Activated CD8-positive, alpha-beta memory T cell treated with anti-CD3 and anti-CD28 coated beads, Interleukin-2, amount 50 U/mL, for 24 hours (primary cell): ENCODE measurements at regions not wholly inside any gene's neighbourhood (a gene's known extent, or its start where the extent isn't known, plus 50 kb on each side); places are given as distances from the start of the nearest gene placed in this dataset.
"Not testable (repeated sequence)": the region's sequence is repeated elsewhere in the genome, so short reads cannot be mapped to it uniquely, and the experiment has no call there.

Experiments
- DNase-seq: peaks from one replicate; pipeline ENCODE4 v3.0.0-alpha.2; 2020; ENCODE audit errors: extremely low read depth

- DNase-seq, result no peak
Observed at GRCh38 chr9:96131825-96132224, 170.2 kb downstream of the HSD17B3 start.

GRCh38 chr9:96130970-96131369 is 171.0 kb downstream of the HSD17B3 start:
- no peak for DNase-seq

DNA sequence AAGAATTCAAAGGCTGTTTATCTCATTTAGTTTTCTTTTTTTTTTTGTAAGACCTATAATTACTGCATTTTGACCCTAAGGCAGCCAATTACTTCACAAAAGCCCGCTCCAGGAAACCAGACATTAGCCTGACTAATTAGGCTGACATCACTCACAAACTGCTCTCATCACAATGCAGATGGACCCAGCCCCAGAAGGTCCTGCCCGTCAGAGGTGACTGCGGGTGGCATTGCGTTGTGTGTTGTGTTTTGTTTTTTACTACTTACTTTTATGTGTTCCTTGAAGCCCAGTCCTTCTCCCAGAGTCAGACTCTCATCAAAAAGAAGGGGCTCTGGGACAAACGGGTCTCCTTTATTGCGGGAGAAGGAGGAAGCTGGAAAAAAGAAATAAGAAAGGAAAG is 172.2 kb downstream of the HSD17B3 start:
- no peak for DNase-seq

- no peak for DNase-seq
Observed at GRCh38 chr9:96128880-96129279, 173.1 kb downstream of the HSD17B3 start.

DNA sequence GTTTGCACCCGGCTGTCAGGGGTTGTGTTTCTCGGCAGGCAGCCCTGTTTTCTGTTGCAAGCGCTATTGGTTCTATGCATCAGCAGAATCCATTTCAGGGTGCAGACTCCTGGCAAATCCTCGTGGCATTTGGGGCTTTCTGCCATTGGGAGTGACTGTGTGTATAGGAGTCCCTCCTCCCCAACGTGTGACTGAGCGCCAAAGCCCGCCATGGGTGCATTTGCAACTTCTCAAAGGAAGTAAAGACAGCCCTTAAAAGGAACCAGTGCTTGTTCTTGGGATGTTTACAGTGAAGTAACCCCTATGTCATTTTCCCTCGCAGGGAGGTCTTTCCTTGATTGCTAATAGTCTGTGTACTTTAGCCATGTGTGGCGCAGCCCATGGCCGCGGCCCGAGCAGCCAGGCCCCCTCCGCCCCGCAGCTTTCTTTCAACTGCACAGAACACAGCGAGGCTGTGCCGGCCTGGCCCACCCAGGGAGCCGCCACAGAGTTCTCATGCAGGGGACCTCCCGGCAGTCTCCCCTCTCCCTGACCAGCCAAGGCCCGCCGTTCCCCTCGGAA is 175.6 kb downstream of the HSD17B3 start:
- DNase-seq, result no peak

- no peak for DNase-seq
Observed at GRCh38 chr9:96125624-96126023, 176.4 kb downstream of the HSD17B3 start.

DNA sequence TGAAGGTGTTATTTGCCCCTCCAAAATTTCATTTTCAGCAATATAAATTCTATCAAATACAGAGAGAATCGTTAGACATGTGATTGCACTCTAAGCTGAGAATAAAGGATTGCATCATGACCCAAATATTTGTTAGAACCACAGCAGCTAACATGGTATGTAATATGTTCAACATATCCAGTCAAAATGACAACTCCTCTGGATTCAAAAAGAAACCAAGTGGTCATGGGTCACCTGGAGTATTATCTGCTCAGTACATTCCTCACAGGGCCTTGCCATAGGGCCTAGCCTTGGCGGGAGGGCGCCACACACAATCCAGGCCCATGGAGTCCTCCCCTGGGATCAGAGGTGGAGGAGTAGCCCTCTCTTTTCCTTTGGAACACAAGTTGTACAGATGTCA is 179.2 kb downstream of the HSD17B3 start:
- DNase-seq, result no peak

- no peak for DNase-seq
Observed at GRCh38 chr9:96122282-96122681, 179.7 kb downstream of the HSD17B3 start.

DNA sequence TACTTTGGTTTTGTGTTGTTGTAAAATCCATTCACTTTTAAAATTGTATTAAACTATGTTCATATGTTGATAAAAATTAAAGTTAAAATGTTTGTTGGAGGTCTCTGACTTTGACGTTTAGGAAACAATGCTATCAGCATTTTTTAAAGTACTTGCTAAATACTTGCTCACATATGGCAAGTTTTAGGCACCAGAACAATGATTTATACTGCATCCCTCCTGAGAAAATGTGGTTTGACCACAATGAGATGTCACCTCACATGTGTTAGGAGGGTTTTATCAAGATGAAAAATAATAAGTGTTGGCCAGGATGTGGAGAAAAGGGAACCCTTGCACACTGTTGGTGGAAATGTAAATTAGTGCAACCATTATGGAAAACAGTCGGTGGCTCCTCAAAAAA is 180.8 kb downstream of the HSD17B3 start:
- DNase-seq, result no peak

GRCh38 chr9:96117398-96118080 is 184.4 kb downstream of the HSD17B3 start:
- no peak for DNase-seq

DNA sequence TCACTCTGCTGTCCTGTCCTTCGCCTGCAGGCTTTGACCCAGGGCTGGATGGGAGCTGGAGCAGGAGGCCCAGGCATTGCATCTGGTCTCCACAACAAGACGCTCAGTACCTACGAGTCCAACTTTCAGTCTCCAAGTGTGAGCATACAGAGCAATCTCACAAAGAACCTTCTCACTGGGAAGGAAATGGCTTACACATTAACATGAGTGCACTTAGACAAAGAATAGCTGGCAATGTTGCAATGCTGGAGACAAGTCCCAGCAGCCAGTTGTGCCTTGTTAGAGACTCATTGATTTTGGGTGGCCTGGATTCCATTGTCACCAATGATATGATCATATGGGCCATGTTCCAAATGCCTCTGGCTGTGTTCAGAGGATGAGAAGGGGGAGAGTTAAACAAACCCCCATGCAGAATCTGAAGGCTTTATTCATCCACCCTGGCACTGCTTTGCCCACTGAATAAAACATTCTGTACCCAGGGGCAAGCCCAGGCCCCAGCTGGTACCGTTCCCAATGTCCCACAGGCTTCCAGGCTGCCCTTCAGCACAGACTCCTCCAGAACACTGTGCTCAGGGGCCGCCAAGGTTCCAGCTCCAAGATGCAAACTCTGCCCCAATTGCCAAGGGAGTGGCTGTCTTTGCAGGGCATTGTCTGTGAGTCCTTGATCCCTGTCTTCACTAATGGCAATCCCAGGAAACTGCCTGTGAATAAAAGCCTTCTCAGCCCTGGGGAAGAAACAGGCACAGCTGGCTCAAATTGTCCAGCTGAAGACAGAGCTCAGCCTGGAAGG is 185.5 kb downstream of the HSD17B3 start:
- no peak for DNase-seq

DNA sequence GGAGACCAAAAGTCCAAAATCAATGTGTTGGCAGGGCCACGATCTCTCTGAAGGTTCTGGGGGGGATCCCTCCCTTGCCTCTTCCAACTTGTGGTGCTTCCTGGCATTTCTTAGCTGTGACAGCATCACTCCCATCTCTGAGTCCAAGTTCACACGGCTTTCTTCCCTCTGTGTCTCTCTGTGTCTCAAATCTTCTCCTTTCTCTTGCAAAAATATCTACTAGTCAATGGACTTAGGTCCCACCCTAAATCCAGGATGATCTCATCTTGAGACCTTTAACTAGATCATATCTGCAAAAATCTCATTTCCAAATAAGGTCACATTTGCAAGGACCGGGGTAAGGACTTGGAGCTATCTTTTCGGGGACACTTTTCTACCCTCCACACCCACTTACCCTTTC is 186.1 kb downstream of the HSD17B3 start:
- no peak for DNase-seq

DNA sequence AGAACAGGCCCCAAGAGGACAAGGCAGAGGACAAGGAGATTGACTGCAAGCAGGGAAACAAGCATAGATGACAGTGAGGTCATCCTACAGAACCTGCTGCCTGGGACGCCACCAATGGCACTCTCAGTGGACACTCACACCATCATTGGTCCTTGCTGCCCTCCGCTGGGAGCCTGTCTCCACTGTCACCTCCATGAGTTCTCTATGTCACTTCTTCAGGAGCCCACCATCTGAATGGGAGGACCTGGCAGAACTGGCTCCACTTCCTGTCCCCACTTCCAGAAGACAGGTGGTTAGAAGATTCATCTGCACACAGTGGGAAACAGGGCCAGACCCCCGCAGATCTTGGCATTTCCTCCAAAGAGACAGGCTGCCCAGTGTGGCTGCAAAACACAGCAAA is 188.9 kb downstream of the HSD17B3 start:
- DNase-seq, result no peak

DNA sequence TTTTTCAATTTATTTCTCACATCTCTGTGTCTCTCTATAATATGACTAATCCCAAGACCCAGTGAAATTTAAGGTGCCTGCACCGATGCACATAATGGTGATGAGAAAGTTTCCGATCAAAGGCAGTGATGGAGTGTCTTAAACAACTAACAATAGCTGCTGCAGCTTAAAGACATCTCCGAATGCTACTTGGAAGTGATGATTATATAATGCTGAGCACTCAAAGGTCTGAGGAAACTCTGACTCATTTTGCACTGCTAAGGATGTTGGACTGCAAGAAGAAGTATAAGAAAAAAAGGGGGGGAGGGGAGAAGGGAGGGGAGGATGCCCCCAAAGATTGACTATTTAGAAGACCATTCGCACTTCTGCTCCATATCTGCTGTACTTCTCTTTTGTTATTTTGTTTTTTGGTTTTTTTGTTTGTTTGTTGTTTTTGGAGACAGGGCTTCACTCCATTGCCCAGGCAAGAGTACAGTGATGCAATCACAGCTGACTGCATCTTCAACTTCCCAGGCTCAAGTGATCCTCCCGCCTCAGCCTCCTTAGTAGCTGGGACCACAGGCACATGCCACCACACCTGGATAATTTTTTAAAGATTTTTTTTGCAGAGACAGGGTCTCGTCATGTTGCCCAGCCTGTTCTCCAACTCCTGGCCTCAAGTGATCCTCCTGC is 192.2 kb downstream of the HSD17B3 start:
- DNase-seq, result no peak

DNA sequence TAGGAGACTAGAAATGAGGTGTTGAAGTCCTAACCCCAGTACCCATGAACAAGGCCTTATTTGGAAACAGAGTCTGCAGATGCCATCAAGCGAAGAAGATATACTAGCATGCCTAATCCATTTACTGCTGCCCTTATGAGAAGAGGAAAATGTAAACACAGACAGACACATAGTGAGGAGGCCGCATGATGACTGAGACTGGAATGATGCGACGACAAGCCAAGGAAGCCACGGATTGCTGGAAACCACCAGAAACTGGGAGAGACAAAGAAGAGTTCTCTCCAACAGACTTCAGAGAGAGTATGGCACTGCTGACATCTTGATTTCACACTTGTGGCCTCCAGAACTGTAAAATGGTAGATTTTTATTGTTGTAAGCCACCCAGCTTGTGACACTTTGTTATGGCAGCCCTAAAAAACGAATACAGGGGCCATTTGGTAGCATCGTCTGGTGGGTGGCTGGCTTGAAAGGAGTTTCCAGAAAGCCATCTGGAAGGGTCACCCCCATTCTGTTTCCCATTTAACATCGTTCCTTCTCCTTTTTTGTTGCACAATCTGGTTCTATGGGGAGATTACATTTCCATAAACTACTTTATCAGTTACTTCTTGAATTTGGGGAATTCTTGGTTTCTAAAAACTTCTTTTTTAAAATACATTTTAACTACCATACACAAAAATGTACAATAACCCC is 193.1 kb downstream of the HSD17B3 start:
- DNase-seq, result no peak

GRCh38 chr9:96107436-96107835 is 194.5 kb downstream of the HSD17B3 start:
- DNase-seq, result no peak

DNA sequence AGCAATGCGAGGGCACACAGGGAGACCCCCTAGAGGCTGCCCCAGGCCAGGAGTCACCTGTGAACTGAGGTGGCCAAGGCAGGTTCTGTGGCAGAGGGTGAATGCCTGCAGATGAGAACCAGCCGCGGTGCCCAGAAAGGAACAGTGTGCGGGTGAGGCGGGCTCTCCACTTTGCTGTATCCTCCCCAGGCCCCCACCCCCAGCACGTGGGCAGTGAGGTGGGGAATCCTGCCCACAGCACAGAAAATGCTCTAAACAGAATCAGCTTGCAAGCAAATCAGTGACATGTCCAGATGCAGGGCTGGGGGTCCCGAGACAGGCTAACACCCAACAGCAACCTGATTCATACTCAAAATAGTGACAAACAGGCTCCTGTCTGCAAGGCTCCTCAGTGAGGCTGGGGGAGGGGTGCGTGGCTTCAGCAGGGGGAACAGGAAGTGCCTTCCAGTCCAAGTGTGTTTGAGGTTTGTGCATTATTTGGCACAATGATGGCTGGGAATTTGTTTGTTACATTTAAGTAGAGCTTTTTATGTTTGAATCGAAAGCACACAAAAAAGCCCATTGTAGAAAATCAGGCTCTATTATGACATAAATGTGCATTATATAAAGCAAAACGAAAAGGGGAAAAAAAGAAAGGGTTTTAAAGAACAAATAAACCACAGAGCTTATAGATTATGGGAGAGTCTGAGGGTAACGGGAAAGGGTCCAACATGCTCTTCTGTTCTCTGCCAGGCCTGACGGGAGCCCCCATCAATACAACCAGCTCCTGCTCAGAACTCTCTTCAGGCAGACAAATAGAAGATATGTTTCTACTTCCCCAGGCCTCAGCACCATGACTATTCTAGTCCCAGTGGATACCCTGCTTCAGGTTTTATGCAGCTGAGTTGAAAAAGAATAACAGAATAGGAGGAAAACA is 201.3 kb downstream of the HSD17B3 start:
- DNase-seq, result no peak

DNA sequence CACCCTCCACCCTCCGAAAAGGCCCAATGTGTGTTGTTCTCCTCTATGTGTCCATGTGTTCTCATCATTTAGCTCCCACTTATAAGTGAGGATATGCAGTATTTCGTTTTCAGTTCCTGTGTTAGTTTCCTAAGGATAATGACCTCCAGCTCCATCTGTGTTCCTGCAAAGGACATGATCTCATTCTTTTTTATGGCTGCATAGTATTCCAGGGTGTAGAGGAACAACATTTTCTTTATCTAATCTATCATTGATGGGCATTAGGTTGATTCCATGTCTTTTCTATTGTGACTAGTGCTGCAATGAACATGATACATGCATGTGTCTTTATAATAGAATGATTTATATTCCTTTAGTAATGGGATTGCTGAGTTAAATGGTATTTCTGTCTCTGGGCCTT is 211.3 kb downstream of the HSD17B3 start:
- not testable (repeated sequence) for DNase-seq

DNA sequence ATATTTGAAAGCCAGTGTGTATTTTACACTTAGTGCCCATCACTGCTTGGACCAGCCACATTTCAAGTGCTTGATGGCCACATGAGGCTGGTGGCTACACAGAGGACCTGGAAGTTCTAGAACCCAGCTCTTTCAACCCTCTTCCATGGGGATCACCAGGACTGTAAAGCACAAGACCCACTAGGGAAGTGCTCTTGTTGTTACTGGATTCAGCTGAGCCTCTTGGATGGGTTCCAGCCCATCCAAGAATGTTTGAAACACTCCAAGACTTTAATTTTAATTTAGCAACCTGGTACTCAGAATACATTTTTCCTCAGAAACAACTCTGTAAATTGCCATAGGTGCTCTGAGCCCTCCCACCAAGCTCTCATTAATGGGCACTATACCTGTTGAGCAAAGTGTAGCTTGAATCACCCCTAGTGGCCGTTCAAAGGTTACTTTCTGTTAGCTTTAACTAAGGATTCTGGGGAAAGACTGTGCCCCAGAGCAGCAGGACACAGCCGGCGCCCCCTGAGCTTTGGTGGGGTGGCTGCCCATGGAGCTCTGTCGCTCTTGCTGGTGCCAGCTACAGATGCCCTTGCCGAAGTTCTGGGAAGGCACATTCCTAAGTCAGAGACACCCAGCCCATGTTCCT is 212.4 kb downstream of the HSD17B3 start:
- DNase-seq, result no peak

DNA sequence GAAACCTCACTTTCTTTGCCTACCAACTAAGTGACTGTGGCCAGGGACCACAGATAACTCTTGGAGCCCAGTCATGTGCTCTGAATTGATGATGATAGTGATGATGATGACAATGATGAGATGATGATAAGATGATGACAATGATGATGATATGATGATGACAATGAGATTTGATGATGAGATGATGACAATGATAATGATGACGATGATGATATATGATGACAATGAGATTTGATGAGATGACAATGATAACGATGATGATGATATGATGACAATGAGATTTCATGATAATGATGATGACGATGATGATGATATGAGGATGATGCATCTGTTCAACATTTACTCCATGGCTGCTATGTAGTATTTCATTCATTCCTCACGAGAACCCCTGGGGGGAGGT is 213.0 kb downstream of the ERCC6L2 start:
- DNase-seq, result no peak
